Keratinocyte (primary cell): ENCODE measurements at regions not wholly inside any gene's neighbourhood (a gene's known extent, or its start where the extent isn't known, plus 50 kb on each side); places are given as distances from the start of the nearest gene placed in this dataset.

ENCODE experiments used
- DNase-seq: peaks from one replicate; pipeline ENCODE4 v3.0.0-alpha.2; 2011; ENCODE audit warnings: low read depth, missing footprints, low spot score
- FAIRE-seq: peaks from 2 replicates; lab custom pipeline; 2011; peaks lifted over from hg19 to GRCh38; lab: Jason Lieb, UNC
- H2AFZ ChIP-seq: 2 replicates; pipeline ENCODE4 v1.6.0; 2012; ENCODE audit warnings: low read length, control low read depth, inconsistent platforms; ENCODE audit not compliant: control insufficient read depth
- H3K27ac ChIP-seq: 2 replicates; pipeline ENCODE4 v1.5.1; 2011; ENCODE audit warnings: low read length; ENCODE audit not compliant: control insufficient read depth, insufficient read depth
- H3K27me3 ChIP-seq: 3 replicates; pipeline ENCODE4 v1.6.0; 2011; ENCODE audit warnings: low read length; ENCODE audit not compliant: control insufficient read depth, insufficient read depth; ENCODE audit errors: extremely low read depth
- H3K36me3 ChIP-seq, 2 experiments: 2 replicates in 1 of 2; 3 replicates in 1 of 2; pipeline ENCODE4 v1.5.1; 2011; ENCODE audit warnings: low read length in 2 of 2, mild to moderate bottlenecking in 1 of 2; ENCODE audit not compliant: control insufficient read depth in 2 of 2, insufficient read depth in 2 of 2; ENCODE audit errors: extremely low read depth in 1 of 2
- H3K4me1 ChIP-seq: 3 replicates; pipeline ENCODE4 v1.5.1; 2011; ENCODE audit warnings: low read length; ENCODE audit not compliant: control insufficient read depth, insufficient read depth; ENCODE audit errors: extremely low read depth
- H3K4me2 ChIP-seq: 3 replicates; pipeline ENCODE4 v1.6.0; 2011; ENCODE audit warnings: low read depth, low read length; ENCODE audit not compliant: control insufficient read depth, insufficient read depth; ENCODE audit errors: extremely low read depth
- H3K4me3 ChIP-seq, 3 experiments: fragments of 200-600 bp in 1 of 3; sonication (generic) in 1 of 3; 2 replicates in 2 of 3; 3 replicates in 1 of 3; pipeline ENCODE4 v1.5.1; 2011 to 2016; ENCODE audit warnings: low read length in 3 of 3, mild to moderate bottlenecking in 3 of 3, control low read depth in 2 of 3, inconsistent platforms in 1 of 3, low read depth in 1 of 3, mixed read lengths in 1 of 3, mixed run types in 1 of 3, moderate library complexity in 1 of 3; ENCODE audit not compliant: control insufficient read depth in 2 of 3, insufficient read depth in 2 of 3; ENCODE audit errors: extremely low read depth in 1 of 3
- H3K79me2 ChIP-seq: 2 replicates; pipeline ENCODE4 v1.6.0; 2012; ENCODE audit warnings: low read length; ENCODE audit not compliant: control insufficient read depth, insufficient read depth
- H3K9ac ChIP-seq: 3 replicates; pipeline ENCODE4 v1.6.0; 2011; ENCODE audit warnings: low read length; ENCODE audit not compliant: control insufficient read depth, insufficient read depth; ENCODE audit errors: extremely low read depth
- H3K9me1 ChIP-seq: 3 replicates; pipeline ENCODE4 v1.6.0; 2011; ENCODE audit warnings: low read length; ENCODE audit not compliant: control insufficient read depth, insufficient read depth; ENCODE audit errors: extremely low read depth
- H3K9me3 ChIP-seq: 2 replicates; pipeline ENCODE4 v1.5.1; 2012; ENCODE audit warnings: low read depth, low read length; ENCODE audit not compliant: control insufficient read depth
- H4K20me1 ChIP-seq: 3 replicates; pipeline ENCODE4 v1.6.0; 2011; ENCODE audit warnings: low read length; ENCODE audit not compliant: control insufficient read depth, insufficient read depth; ENCODE audit errors: extremely low read depth
- CTCF ChIP-seq, 3 experiments: IDR thresholded peaks in 1 of 3; conservative IDR thresholded peaks in 1 of 3; optimal IDR thresholded peaks in 1 of 3; 2 replicates in 2 of 3; 3 replicates in 1 of 3; pipeline versions ENCODE3 to v1.5.1; 2011; ENCODE audit warnings: low read length in 3 of 3, mild to moderate bottlenecking in 3 of 3, moderate library complexity in 2 of 3, control low read depth in 1 of 3, inconsistent platforms in 1 of 3; ENCODE audit not compliant: insufficient read depth in 2 of 3; ENCODE audit errors: extremely low read depth in 1 of 3
- EZH2 ChIP-seq: IDR thresholded peaks from one replicate; pipeline ENCODE4 v1.6.1; 2012; ENCODE audit warnings: inconsistent platforms, mild to moderate bottlenecking, low read length, moderate library complexity
- dilution Hi-C: fragments of 300-500 bp; cut with MboI; formaldehyde crosslinking; loops from one replicate; pipeline ENCODE4 v1.7.0; 2020; ENCODE audit warnings: low sequenced_read_pairs; ENCODE audit not compliant: extremely low pct_ligation_motif_present

- no peak for DNase-seq
- Histone ChIP-seq H4K20me1 (no peaks in the 10 kb centered on the region), H3K79me2 (no peaks in the 10 kb centered on the region), H3K36me3 (no peaks in the 10 kb centered on the region), H3K9me1 (no peaks in the 10 kb centered on the region), H3K4me2 (no peak overlapping the region), H2AFZ (no peak overlapping the region), H3K9me3 (peaks cover 2% of the 10 kb centered on the region), H3K4me1 (no peaks in the 10 kb centered on the region), H3K9ac (no peak overlapping the region), H3K4me3 (no peak overlapping the region), H3K27me3 (no peaks in the 10 kb centered on the region), H3K27ac (no peak overlapping the region)
- dilution Hi-C loops: no loop called here
- TF ChIP-seq CTCF (optimal IDR thresholded peaks at IDR 0.05 in 1 of 3, IDR thresholded peaks at IDR 0.05 in 1 of 3, conservative IDR thresholded peaks at IDR 0.05 in 1 of 3; ENCODE audit: extremely low read depth in 1 of 3, insufficient read depth in 2 of 3, low read length in 3 of 3) (no peak), EZH2 (no peak)
- FAIRE-seq: no peak
Measured at GRCh38 chr2:116769514-116769913, 1045.0 kb upstream of the DDX18 start.

- dilution Hi-C loops: no loop called here
- DNase-seq: no peak
- Histone ChIP-seq H3K9ac (no peak overlapping the region), H3K4me1 (no peaks in the 10 kb centered on the region), H3K36me3 (no peaks in the 10 kb centered on the region), H3K27me3 (no peaks in the 10 kb centered on the region), H3K9me3 (peaks cover 2% of the 10 kb centered on the region), H4K20me1 (no peaks in the 10 kb centered on the region), H2AFZ (no peak overlapping the region), H3K9me1 (no peaks in the 10 kb centered on the region), H3K4me2 (no peak overlapping the region), H3K27ac (no peak overlapping the region), H3K79me2 (no peaks in the 10 kb centered on the region), H3K4me3 (no peak overlapping the region)
- FAIRE-seq: no peak
- TF ChIP-seq EZH2 (no peak), CTCF (optimal IDR thresholded peaks at IDR 0.05 in 1 of 3, IDR thresholded peaks at IDR 0.05 in 1 of 3, conservative IDR thresholded peaks at IDR 0.05 in 1 of 3; ENCODE audit: extremely low read depth in 1 of 3, insufficient read depth in 2 of 3, low read length in 3 of 3) (no peak)
Measured at GRCh38 chr2:116776556-116776955, 1037.9 kb upstream of the DDX18 start.
